H1 (cell line): ENCODE measurements at regions not wholly inside any gene's neighbourhood (a gene's known extent, or its start where the extent isn't known, plus 50 kb on each side); places are given as distances from the start of the nearest gene placed in this dataset.

Experiments used
- CTCF ChIA-PET: fragments of 300-600 bp; sonication (Branson Sonifier 250); formaldehyde crosslinking; loops from one replicate; lab custom pipeline; 2021; ENCODE audit not compliant: partially characterized antibody; lab: Charles Lee
- POLR2A ChIA-PET: fragments of 300-600 bp; sonication (Branson Sonifier 250); formaldehyde crosslinking; loops from one replicate; lab custom pipeline; 2021; ENCODE audit warnings: inconsistent platforms; ENCODE audit not compliant: partially characterized antibody; lab: Charles Lee
- DNase-seq, 2 experiments: peaks; one replicate each; pipeline versions ENCODE4 v3.0.0 to v3.0.0-alpha.2; 2010 to 2022; ENCODE audit warnings: low spot score in 2 of 2, low read depth in 1 of 2, mixed read lengths in 1 of 2
- FAIRE-seq: peaks from 2 replicates; lab custom pipeline; 2011; peaks lifted over from hg19 to GRCh38; lab: Jason Lieb, UNC
- H2AFZ ChIP-seq: 2 replicates; pipeline ENCODE4 v1.8.1; 2012; ENCODE audit warnings: low read length, inconsistent platforms
- H2AK5ac ChIP-seq: 2 replicates; pipeline ENCODE4 v1.6.1; 2013; ENCODE audit warnings: low read depth, low read length
- H2BK120ac ChIP-seq: replicated peaks from 2 replicates; pipeline ENCODE3; 2013; ENCODE audit warnings: low read depth, low read length, inconsistent platforms
- H2BK12ac ChIP-seq: 2 replicates; pipeline ENCODE4 v1.6.1; 2013; ENCODE audit warnings: low read depth, low read length
- H2BK15ac ChIP-seq: 2 replicates; pipeline ENCODE4 v1.6.1; 2013; ENCODE audit warnings: low read length
- H2BK20ac ChIP-seq: 2 replicates; pipeline ENCODE4 v1.6.1; 2013; ENCODE audit warnings: low read length
- H2BK5ac ChIP-seq: 2 replicates; pipeline ENCODE4 v1.6.1; 2013; ENCODE audit warnings: low read depth, low read length
- H3K14ac ChIP-seq: 2 replicates; pipeline ENCODE4 v1.6.1; 2013; ENCODE audit warnings: inconsistent platforms; ENCODE audit not compliant: insufficient read length
- H3K18ac ChIP-seq: 2 replicates; pipeline ENCODE4 v1.6.1; 2013; ENCODE audit warnings: low read length; ENCODE audit errors: extremely low read depth
- H3K23ac ChIP-seq: 2 replicates; pipeline ENCODE4 v1.6.1; 2013; ENCODE audit warnings: inconsistent platforms; ENCODE audit not compliant: insufficient read length
- H3K23me2 ChIP-seq: 2 replicates; pipeline ENCODE4 v1.6.1; 2013; ENCODE audit warnings: low read depth, low read length
- H3K27ac ChIP-seq: 2 replicates; pipeline ENCODE4 v1.6.1; 2011; ENCODE audit warnings: low read depth, low read length, inconsistent platforms
- H3K27me3 ChIP-seq, 4 experiments: replicated peaks in 1 of 4; 1 replicate in 1 of 4; 2 replicates in 3 of 4; pipeline versions ENCODE4 v1.6.1 to v1.8.1; 2011 to 2013; ENCODE audit warnings: low read length in 3 of 4, mild to moderate bottlenecking in 3 of 4, inconsistent platforms in 2 of 4, mixed read lengths in 2 of 4, moderate library complexity in 1 of 4; ENCODE audit not compliant: control insufficient read depth in 3 of 4, insufficient read depth in 3 of 4; ENCODE audit errors: extremely low read depth in 1 of 4
- H3K36me3 ChIP-seq, 4 experiments: 2 replicates each; pipeline versions ENCODE4 v1.6.1 to v1.8.1; 2011 to 2013; ENCODE audit warnings: mild to moderate bottlenecking in 4 of 4, low read length in 3 of 4, moderate library complexity in 2 of 4, control low read depth in 1 of 4, inconsistent platforms in 1 of 4; ENCODE audit not compliant: insufficient read depth in 4 of 4, control insufficient read depth in 2 of 4
- H3K4ac ChIP-seq: replicated peaks from 2 replicates; pipeline ENCODE3; 2013; ENCODE audit warnings: low read length, low read depth, mixed read lengths, inconsistent platforms; ENCODE audit not compliant: insufficient read length
- H3K4me1 ChIP-seq, 4 experiments: replicated peaks in 1 of 4; 1 replicate in 1 of 4; 2 replicates in 3 of 4; pipeline versions ENCODE4 v1.6.1 to v1.8.1; 2011 to 2013; ENCODE audit warnings: low read length in 3 of 4, inconsistent platforms in 2 of 4, mixed read lengths in 1 of 4; ENCODE audit not compliant: insufficient read depth in 4 of 4, control insufficient read depth in 3 of 4
- H3K4me2 ChIP-seq, 2 experiments: 2 replicates each; pipeline versions ENCODE4 v1.6.1 to v1.8.1; 2011 to 2013; ENCODE audit warnings: low read depth in 2 of 2, low read length in 2 of 2, control low read depth in 1 of 2, inconsistent platforms in 1 of 2, mild to moderate bottlenecking in 1 of 2; ENCODE audit not compliant: insufficient read depth in 1 of 2
- H3K4me3 ChIP-seq, 4 experiments: fragments of 200-600, 300-600 bp in 1 of 4; sonication (generic), shearing (Covaris generic), sonication (Bioruptor Twin) in 1 of 4; 2 replicates each; pipeline versions ENCODE4 v1.5.1 to v1.8.1; 2011 to 2016; ENCODE audit warnings: low read length in 4 of 4, low read depth in 3 of 4, control low read depth in 2 of 4, inconsistent platforms in 2 of 4, mild to moderate bottlenecking in 2 of 4, mixed read lengths in 1 of 4, moderate library complexity in 1 of 4; ENCODE audit not compliant: insufficient read depth in 2 of 4; ENCODE audit errors: extremely low read depth in 1 of 4
- H3K56ac ChIP-seq: replicated peaks from 2 replicates; pipeline ENCODE3; 2013; ENCODE audit warnings: low read depth, mild to moderate bottlenecking, mixed read lengths, low read length, inconsistent platforms; ENCODE audit not compliant: insufficient read length
- H3K79me1 ChIP-seq: 2 replicates; pipeline ENCODE4 v1.6.1; 2013; ENCODE audit warnings: low read depth, low read length, control low read depth
- H3K79me2 ChIP-seq, 2 experiments: 2 replicates each; pipeline versions ENCODE4 v1.6.1 to v1.8.1; 2012 to 2013; ENCODE audit warnings: low read length in 2 of 2, mild to moderate bottlenecking in 2 of 2, inconsistent platforms in 1 of 2; ENCODE audit not compliant: insufficient read depth in 2 of 2, control insufficient read depth in 1 of 2
- H3K9ac ChIP-seq, 4 experiments: replicated peaks in 1 of 4; 1 replicate in 1 of 4; 2 replicates in 3 of 4; pipeline versions ENCODE4 v1.6.1 to v1.8.1; 2011 to 2013; ENCODE audit warnings: low read depth in 3 of 4, low read length in 3 of 4, control low read depth in 2 of 4, mild to moderate bottlenecking in 2 of 4, moderate library complexity in 2 of 4, inconsistent platforms in 1 of 4; ENCODE audit errors: extremely low read depth in 1 of 4
- H3K9me3 ChIP-seq, 2 experiments: 2 replicates each; pipeline versions ENCODE4 v1.6.1 to v1.8.1; 2012 to 2013; ENCODE audit warnings: mild to moderate bottlenecking in 2 of 2, moderate library complexity in 2 of 2, control low read depth in 1 of 2, inconsistent platforms in 1 of 2, low read depth in 1 of 2, low read length in 1 of 2, mixed read lengths in 1 of 2; ENCODE audit not compliant: insufficient read depth in 2 of 2
- H4K20me1 ChIP-seq, 2 experiments: replicated peaks in 1 of 2; 2 replicates each; pipeline versions ENCODE3 to v1.8.1; 2011 to 2013; ENCODE audit warnings: inconsistent platforms in 2 of 2, low read length in 2 of 2, mild to moderate bottlenecking in 1 of 2; ENCODE audit not compliant: insufficient read depth in 2 of 2, control insufficient read depth in 1 of 2
- H4K5ac ChIP-seq: 2 replicates; pipeline ENCODE4 v1.6.1; 2013; ENCODE audit warnings: low read length, low read depth, mixed read lengths, inconsistent platforms; ENCODE audit not compliant: insufficient read length
- H4K8ac ChIP-seq: 2 replicates; pipeline ENCODE4 v1.8.0; 2013; ENCODE audit warnings: mild to moderate bottlenecking, moderate library complexity, low read length, inconsistent platforms; ENCODE audit not compliant: insufficient read depth; ENCODE audit errors: extremely low read depth
- H4K91ac ChIP-seq: replicated peaks from 2 replicates; pipeline ENCODE3; 2013; ENCODE audit warnings: low read length, mixed read lengths, inconsistent platforms; ENCODE audit not compliant: insufficient read length
- CEBPB ChIP-seq: IDR thresholded peaks from 2 replicates; pipeline ENCODE4 v1.6.1; 2012; ENCODE audit warnings: low read depth, low read length
- CREB1 ChIP-seq: IDR thresholded peaks from 2 replicates; pipeline ENCODE4 v1.6.1; 2012; ENCODE audit warnings: inconsistent platforms
- SAP30 ChIP-seq: fragments of 300-600 bp; sonication (generic); IDR thresholded peaks from 2 replicates; pipeline ENCODE4 v1.7.1; 2012; ENCODE audit warnings: low read length, moderate library complexity, mild to moderate bottlenecking, inconsistent platforms; ENCODE audit not compliant: insufficient read depth, insufficient replicate concordance
- SRF ChIP-seq: IDR thresholded peaks from 2 replicates; pipeline ENCODE4 v1.6.1; 2011; ENCODE audit warnings: mild to moderate bottlenecking, low read depth, low read length, moderate library complexity
- ZNF274 ChIP-seq: IDR thresholded peaks from 2 replicates; pipeline ENCODE4 v1.7.0; 2012; ENCODE audit warnings: low read length, borderline replicate concordance; ENCODE audit errors: extremely low read depth
- WGBS, 2 experiments: shearing (Covaris generic) in 1 of 2; methylation state at CpG; one replicate each; pipeline versions ENCODE4 v1.1.6 to v1.1.7; 2013 to 2015; ENCODE audit warnings: low lambda C conversion rate in 2 of 2, mixed read lengths in 2 of 2, inconsistent platforms in 1 of 2, low coverage in 1 of 2, missing lambda C conversion rate in 1 of 2; ENCODE audit not compliant: insufficient replicate concordance in 2 of 2, insufficient coverage in 1 of 2, insufficient read length in 1 of 2; ENCODE audit errors: extremely low coverage in 1 of 2, missing lambda C conversion rate in 1 of 2; 5-methylcytosine and 5-hydroxymethylcytosine counted together

- Histone ChIP-seq H3K4ac (no peak overlapping the region), H2AK5ac (no peak overlapping the region), H3K79me2 (no peaks in the 10 kb centered on the region), H4K8ac (no peak overlapping the region), H3K79me1 (no peaks in the 10 kb centered on the region), H3K4me3 (no peak overlapping the region), H3K14ac (no peak overlapping the region), H4K20me1 (no peaks in the 10 kb centered on the region), H4K91ac (no peak overlapping the region), H2BK5ac (no peak overlapping the region), H3K36me3 (no peaks in the 10 kb centered on the region), H3K4me1 (no peaks in the 10 kb centered on the region; a peak in 1 of 7 replicates), H3K23me2 (no peaks in the 10 kb centered on the region), H4K5ac (no peak overlapping the region), H2BK120ac (no peak overlapping the region), H2BK20ac (no peak overlapping the region), H2BK15ac (no peak overlapping the region), H3K56ac (no peak overlapping the region), H2BK12ac (no peak overlapping the region), H3K9me3 (no peaks in the 10 kb centered on the region), H3K23ac (no peak overlapping the region), H3K18ac (no peak overlapping the region), H3K9ac (no peak overlapping the region), H3K27me3 (no peaks in the 10 kb centered on the region), H2AFZ (no peak overlapping the region), H3K4me2 (no peak overlapping the region), H3K27ac (no peak overlapping the region)
- ChIA-PET CTCF (interaction anchor here (1.2 kb wide), 1 partner anchor 9 kb away, joined by 3 read pairs; no protein-coding TSS in a partner anchor), POLR2A (no interaction called here)
- WGBS, 2 experiments, result 94% methylated on average over 2 of the region's 2 CpGs; no CpG with 5 or more reads in 1 of the 2 experiments
- TF ChIP-seq CEBPB (no peak), SAP30 (no peak), ZNF274 (no peak), SRF (no peak), CREB1 (no peak)
- DNase-seq (no peak), FAIRE-seq (no peak)
Observed at GRCh38 chr21:28693476-28693875, 299.2 kb downstream of the LTN1 start.
